Hepatocyte (in vitro differentiated cells): ENCODE measurements at regions not wholly inside any gene's neighbourhood (a gene's known extent, or its start where the extent isn't known, plus 50 kb on each side); places are given as distances from the start of the nearest gene placed in this dataset.

Source experiments
- DNase-seq: peaks from one replicate; pipeline ENCODE4 v3.0.0-alpha.2; 2016; ENCODE audit warnings: low spot score
- H2AFZ ChIP-seq: fragments of 200-600 bp; sonication (generic); 2 replicates; pipeline ENCODE4 v1.6.0; 2016; ENCODE audit warnings: antibody characterized with exemption, mild to moderate bottlenecking
- H3K27ac ChIP-seq: fragments of 200-600 bp; sonication (generic); 2 replicates; pipeline ENCODE4 v1.5.1; 2016; ENCODE audit warnings: mild to moderate bottlenecking
- H3K27me3 ChIP-seq: fragments of 200-600 bp; sonication (generic); 2 replicates; pipeline ENCODE4 v1.6.1; 2016
- H3K36me3 ChIP-seq: fragments of 200-600 bp; sonication (generic); replicated peaks from 2 replicates; pipeline ENCODE4 v1.5.1; 2016; ENCODE audit warnings: low read depth; ENCODE audit not compliant: insufficient read depth
- H3K4me1 ChIP-seq: fragments of 200-600 bp; sonication (generic); 2 replicates; pipeline ENCODE4 v1.5.1; 2016; ENCODE audit warnings: mild to moderate bottlenecking, moderate library complexity; ENCODE audit not compliant: insufficient read depth
- H3K4me2 ChIP-seq: fragments of 200-600 bp; sonication (generic); 2 replicates; pipeline ENCODE4 v1.6.0; 2016
- H3K4me3 ChIP-seq: fragments of 200-600 bp; sonication (generic); 2 replicates; pipeline ENCODE4 v1.5.1; 2016; ENCODE audit warnings: mild to moderate bottlenecking
- H3K79me2 ChIP-seq: fragments of 200-600 bp; sonication (generic); 2 replicates; pipeline ENCODE4 v1.6.0; 2017; ENCODE audit warnings: mild to moderate bottlenecking
- H3K9me2 ChIP-seq: fragments of 200-600 bp; sonication (generic); replicated peaks from 2 replicates; pipeline ENCODE4 v1.6.0; 2017; ENCODE audit warnings: mild to moderate bottlenecking; ENCODE audit not compliant: insufficient read depth
- H3K9me3 ChIP-seq: fragments of 200-600 bp; sonication (generic); 2 replicates; pipeline ENCODE4 v1.5.1; 2016; ENCODE audit warnings: low read depth, mild to moderate bottlenecking
- H4K20me1 ChIP-seq: fragments of 200-600 bp; sonication (generic); 2 replicates; pipeline ENCODE4 v1.6.0; 2016; ENCODE audit warnings: mild to moderate bottlenecking; ENCODE audit not compliant: insufficient read depth, poor library complexity, severe bottlenecking
- EZH2 ChIP-seq: fragments of 200-600 bp; sonication (generic); IDR thresholded peaks from 2 replicates; pipeline ENCODE4 v1.6.1; 2016; ENCODE audit warnings: antibody characterized with exemption, mild to moderate bottlenecking, borderline replicate concordance
- EZH2phosphoT487 ChIP-seq: fragments of 200-600 bp; sonication (generic); IDR thresholded peaks from one replicate; pipeline ENCODE4 v1.6.1; 2018; ENCODE audit warnings: antibody characterized with exemption, mild to moderate bottlenecking, low read depth, moderate library complexity; ENCODE audit not compliant: unreplicated experiment, severe bottlenecking
- WGBS: methylation state at CpG from one replicate; pipeline ENCODE4 v1.1.6; 2016; ENCODE audit warnings: low lambda C conversion rate; ENCODE audit errors: missing lambda C conversion rate; 5-methylcytosine and 5-hydroxymethylcytosine counted together
- TF ChIP-seq, protein P1 (sequence below): fragments of 200-600 bp; sonication (generic); IDR thresholded peaks from 2 replicates; pipeline ENCODE4 v1.5.1; 2016; ENCODE audit warnings: antibody characterized with exemption, mild to moderate bottlenecking; ENCODE audit not compliant: poor library complexity

DNA sequence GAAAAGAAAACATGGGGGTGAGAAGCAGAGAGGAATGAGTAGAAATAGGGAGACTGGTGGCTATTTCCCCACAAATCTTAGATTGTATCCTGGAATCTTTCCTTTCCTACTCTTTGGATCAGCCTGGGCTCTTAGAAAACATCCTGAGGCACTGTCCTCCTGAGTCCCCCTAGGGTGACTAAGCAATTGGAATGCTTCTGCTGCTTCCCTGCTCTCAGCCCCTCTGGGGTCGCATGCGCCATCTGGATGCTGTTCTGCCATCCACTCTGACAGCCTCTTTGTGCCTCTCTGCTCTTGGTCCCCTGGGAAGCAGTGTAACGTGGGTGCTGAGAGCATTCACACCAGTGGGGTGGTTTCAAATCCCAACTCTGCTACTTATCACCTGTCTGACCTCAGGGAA, 443.0 kb downstream of the SIPA1L2 start:
- Histone ChIP-seq H3K9me2 (no peaks in the 10 kb centered on the region), H3K36me3 (no peaks in the 10 kb centered on the region), H4K20me1 (no peaks in the 10 kb centered on the region), H3K4me3 (no peak overlapping the region), H2AFZ (no peak overlapping the region), H3K79me2 (no peaks in the 10 kb centered on the region), H3K4me2 (no peak overlapping the region), H3K27me3 (no peaks in the 10 kb centered on the region), H3K27ac (no peak overlapping the region), H3K9me3 (no peaks in the 10 kb centered on the region), H3K4me1 (no peaks in the 10 kb centered on the region)
- DNase-seq = no peak
- 66% methylated on average over 3 of the region's 3 CpGs for WGBS
- TF ChIP-seq EZH2phosphoT487 (no peak), EZH2 (no peak)
- TF ChIP-seq, protein P1, sequence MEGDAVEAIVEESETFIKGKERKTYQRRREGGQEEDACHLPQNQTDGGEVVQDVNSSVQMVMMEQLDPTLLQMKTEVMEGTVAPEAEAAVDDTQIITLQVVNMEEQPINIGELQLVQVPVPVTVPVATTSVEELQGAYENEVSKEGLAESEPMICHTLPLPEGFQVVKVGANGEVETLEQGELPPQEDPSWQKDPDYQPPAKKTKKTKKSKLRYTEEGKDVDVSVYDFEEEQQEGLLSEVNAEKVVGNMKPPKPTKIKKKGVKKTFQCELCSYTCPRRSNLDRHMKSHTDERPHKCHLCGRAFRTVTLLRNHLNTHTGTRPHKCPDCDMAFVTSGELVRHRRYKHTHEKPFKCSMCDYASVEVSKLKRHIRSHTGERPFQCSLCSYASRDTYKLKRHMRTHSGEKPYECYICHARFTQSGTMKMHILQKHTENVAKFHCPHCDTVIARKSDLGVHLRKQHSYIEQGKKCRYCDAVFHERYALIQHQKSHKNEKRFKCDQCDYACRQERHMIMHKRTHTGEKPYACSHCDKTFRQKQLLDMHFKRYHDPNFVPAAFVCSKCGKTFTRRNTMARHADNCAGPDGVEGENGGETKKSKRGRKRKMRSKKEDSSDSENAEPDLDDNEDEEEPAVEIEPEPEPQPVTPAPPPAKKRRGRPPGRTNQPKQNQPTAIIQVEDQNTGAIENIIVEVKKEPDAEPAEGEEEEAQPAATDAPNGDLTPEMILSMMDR = no peak

DNA sequence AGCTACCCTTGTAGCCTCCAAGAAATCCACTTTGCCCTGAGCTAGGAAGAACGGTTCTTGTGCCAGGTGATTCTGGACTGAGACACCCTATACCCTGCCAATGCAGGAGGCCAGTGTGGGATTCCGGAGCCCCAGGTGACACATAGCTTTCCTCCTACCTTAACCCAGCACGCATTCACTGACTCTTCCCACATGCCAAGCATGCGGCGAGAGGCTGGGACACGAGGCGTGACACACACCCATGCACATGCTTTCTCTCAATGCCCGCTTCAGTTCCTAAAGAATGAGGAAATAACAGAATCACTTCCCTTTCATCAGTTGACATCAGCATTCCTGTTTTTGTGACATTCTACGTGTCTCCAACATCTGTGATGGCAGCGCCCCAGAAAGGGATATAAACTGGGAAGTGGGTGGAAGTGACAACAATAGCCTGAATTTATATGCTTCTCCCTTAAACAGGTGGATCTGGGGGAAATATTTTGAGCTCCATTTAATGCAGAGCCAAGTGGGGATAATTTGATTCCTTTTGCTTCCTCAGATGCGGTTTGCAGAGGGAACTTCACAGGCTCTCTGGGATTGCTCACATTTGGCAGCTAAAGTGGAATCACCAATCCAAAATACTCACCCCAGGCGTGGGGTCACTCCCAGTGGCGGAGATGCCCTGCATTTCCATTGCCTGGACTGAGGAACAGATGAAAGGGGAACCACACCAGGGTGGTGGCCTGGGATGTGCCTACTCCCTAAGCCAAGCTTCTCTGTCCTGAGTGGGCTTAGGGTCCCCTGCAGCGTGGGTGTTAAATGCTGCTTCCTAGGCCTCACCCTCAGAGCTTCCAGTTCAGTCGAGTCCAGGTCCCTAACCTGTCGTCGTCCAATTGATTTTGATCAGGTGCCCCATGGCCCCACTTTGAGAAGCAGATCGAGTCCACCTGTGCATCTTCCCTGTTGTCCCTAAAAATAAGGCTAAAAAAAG, 445.1 kb downstream of the SIPA1L2 start:
- H3K4me1 ChIP-seq = no peaks in the 10 kb centered on the region
- H3K9me2 ChIP-seq = no peaks in the 10 kb centered on the region
- no peak overlapping the region for H3K27ac ChIP-seq
- H3K27me3 ChIP-seq = no peaks in the 10 kb centered on the region
- H2AFZ ChIP-seq = no peak overlapping the region
- H3K9me3 ChIP-seq = no peaks in the 10 kb centered on the region
- no peaks in the 10 kb centered on the region for H3K36me3 ChIP-seq
- 94% methylated on average over 18 of the region's 18 CpGs for WGBS
- H3K79me2 ChIP-seq = no peaks in the 10 kb centered on the region
- TF ChIP-seq EZH2 (no peak), EZH2phosphoT487 (no peak)
- TF ChIP-seq, protein P1 = no peak
- H3K4me2 ChIP-seq = no peak overlapping the region
- no peak overlapping the region for H3K4me3 ChIP-seq
- no peak for DNase-seq
- H4K20me1 ChIP-seq = no peaks in the 10 kb centered on the region

DNA sequence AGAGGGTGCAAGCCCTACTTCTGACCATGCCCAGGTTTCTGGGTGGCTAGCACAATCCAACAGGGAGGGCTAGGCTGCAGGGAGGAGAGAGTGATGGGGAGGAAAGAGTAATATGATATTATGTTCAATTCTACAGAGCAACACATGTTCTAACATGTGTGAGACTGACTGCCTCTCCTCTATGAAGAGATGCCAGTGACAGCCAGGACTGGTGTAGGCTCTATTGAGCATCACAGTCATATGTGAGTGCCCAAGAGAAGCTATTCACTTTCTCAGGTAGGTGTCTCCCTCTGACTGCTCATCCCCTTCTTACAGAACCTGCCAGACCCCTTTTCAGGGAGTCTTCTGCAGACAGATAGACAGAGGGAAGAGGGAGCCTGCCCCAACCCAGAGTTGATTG, 446.1 kb downstream of the SIPA1L2 start:
- no peak for DNase-seq
- no peak overlapping the region for H2AFZ ChIP-seq
- no peaks in the 10 kb centered on the region for H3K79me2 ChIP-seq
- no peak for TF ChIP-seq EZH2
- TF ChIP-seq EZH2phosphoT487 = no peak
- TF ChIP-seq, protein P1 = no peak
- H3K9me2 ChIP-seq = no peaks in the 10 kb centered on the region
- no peaks in the 10 kb centered on the region for H3K27me3 ChIP-seq
- H3K27ac ChIP-seq = no peak overlapping the region
- no peaks in the 10 kb centered on the region for H3K4me1 ChIP-seq
- no peaks in the 10 kb centered on the region for H3K9me3 ChIP-seq
- no peaks in the 10 kb centered on the region for H4K20me1 ChIP-seq
- H3K4me3 ChIP-seq = no peak overlapping the region
- H3K36me3 ChIP-seq = no peaks in the 10 kb centered on the region
- no peak overlapping the region for H3K4me2 ChIP-seq
